Neural progenitor cell (in vitro differentiated cells): ENCODE measurements at regions not wholly inside any gene's neighbourhood (a gene's known extent, or its start where the extent isn't known, plus 50 kb on each side); places are given as distances from the start of the nearest gene placed in this dataset.

Source experiments
- DNase-seq: peaks from one replicate; pipeline ENCODE4 v3.0.0-alpha.2; 2016; ENCODE audit warnings: low spot score
- H2AFZ ChIP-seq: fragments of 200-600 bp; sonication (generic); replicated peaks from 2 replicates; pipeline ENCODE4 v1.6.1; 2016; ENCODE audit warnings: antibody characterized with exemption
- H3F3A ChIP-seq: fragments of 200-600 bp; sonication (generic); 2 replicates; pipeline ENCODE4 v1.6.1; 2016; ENCODE audit warnings: antibody characterized with exemption, low read depth
- H3K27ac ChIP-seq: fragments of 200-600 bp; sonication (generic); 2 replicates; pipeline ENCODE4 v1.5.1; 2016; ENCODE audit warnings: mild to moderate bottlenecking
- H3K27me3 ChIP-seq: fragments of 200-600 bp; sonication (generic); 2 replicates; pipeline ENCODE4 v1.6.1; 2016; ENCODE audit warnings: mild to moderate bottlenecking, moderate library complexity
- H3K36me3 ChIP-seq: fragments of 200-600 bp; sonication (generic); 2 replicates; pipeline ENCODE4 v1.5.1; 2016
- H3K4me1 ChIP-seq: fragments of 200-600 bp; sonication (generic); 2 replicates; pipeline ENCODE4 v1.6.1; 2016; ENCODE audit warnings: mixed run types
- H3K4me2 ChIP-seq: fragments of 200-600 bp; sonication (generic); 2 replicates; pipeline ENCODE4 v1.6.1; 2016
- H3K4me3 ChIP-seq: fragments of 200-600 bp; sonication (generic); 2 replicates; pipeline ENCODE4 v1.5.1; 2016
- H3K79me2 ChIP-seq: fragments of 200-600 bp; sonication (generic); 2 replicates; pipeline ENCODE4 v1.6.1; 2016; ENCODE audit warnings: low read depth
- H3K9ac ChIP-seq: fragments of 200-600 bp; sonication (generic); 2 replicates; pipeline ENCODE4 v1.6.1; 2016
- H3K9me3 ChIP-seq: fragments of 200-600 bp; sonication (generic); 2 replicates; pipeline ENCODE4 v1.5.1; 2016; ENCODE audit warnings: low read depth
- H4K20me1 ChIP-seq: fragments of 200-600 bp; sonication (generic); 2 replicates; pipeline ENCODE4 v1.6.1; 2016; ENCODE audit warnings: low read depth
- H3K27ac Mint-ChIP-seq: 3 replicates; pipeline ENCODE4 v1.8.0; 2021; ENCODE audit warnings: mixed read lengths
- H3K27me3 Mint-ChIP-seq: 2 replicates; pipeline ENCODE4 v1.8.0; 2022; ENCODE audit warnings: low read depth, mild to moderate bottlenecking, inconsistent platforms, moderate library complexity, mixed read lengths; ENCODE audit not compliant: insufficient read depth
- H3K36me3 Mint-ChIP-seq: 3 replicates; pipeline ENCODE4 v1.8.0; 2021; ENCODE audit warnings: mixed read lengths
- H3K4me1 Mint-ChIP-seq: 3 replicates; pipeline ENCODE4 v1.8.0; 2021; ENCODE audit warnings: mixed read lengths
- H3K4me3 Mint-ChIP-seq: 3 replicates; pipeline ENCODE4 v1.8.0; 2021; ENCODE audit warnings: mild to moderate bottlenecking, moderate library complexity, mixed read lengths
- H3K9me3 Mint-ChIP-seq: 3 replicates; pipeline ENCODE4 v1.8.0; 2020; ENCODE audit warnings: mixed read lengths
- EZH2 ChIP-seq: fragments of 200-600 bp; sonication (generic); IDR thresholded peaks from 2 replicates; pipeline ENCODE4 v1.6.1; 2017; ENCODE audit warnings: antibody characterized with exemption, mild to moderate bottlenecking, moderate library complexity
- EZH2phosphoT487 ChIP-seq: fragments of 200-600 bp; sonication (generic); IDR thresholded peaks from 2 replicates; pipeline ENCODE4 v1.6.1; 2017; ENCODE audit warnings: antibody characterized with exemption
- TF ChIP-seq, protein P1 (sequence below): fragments of 200-600 bp; sonication (generic); IDR thresholded peaks from 2 replicates; pipeline ENCODE4 v1.5.1; 2017; ENCODE audit warnings: antibody characterized with exemption, mild to moderate bottlenecking

DNA sequence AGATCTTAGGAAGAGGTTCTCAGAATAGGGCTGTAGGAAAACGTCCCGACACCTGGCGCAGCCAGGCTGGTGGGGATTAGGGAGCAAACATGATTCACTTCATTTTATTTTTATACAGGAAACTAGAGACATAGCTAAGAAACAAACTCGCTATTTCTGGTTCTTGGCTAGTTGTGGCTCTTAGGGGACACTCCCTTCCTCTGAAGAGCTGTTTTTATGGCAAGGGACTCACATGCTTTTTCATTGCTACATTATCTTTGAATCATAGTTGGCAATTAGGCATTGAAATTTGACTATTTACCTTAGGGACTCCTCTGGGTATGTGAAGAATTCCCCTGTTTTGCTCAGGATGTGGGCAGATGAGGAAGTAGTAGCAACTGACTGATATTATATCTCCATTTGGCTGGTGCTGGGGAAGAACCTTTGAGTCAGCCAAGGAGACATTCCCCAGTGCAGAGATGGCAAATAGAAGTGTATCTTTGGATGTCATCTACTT lies 174.5 kb downstream of the SMIM20 start:
- peaks cover 7% of the 10 kb centered on the region for H3K9me3 ChIP-seq
- DNase-seq: no peak
- H3K4me1 ChIP-seq: no peaks in the 10 kb centered on the region
- no peaks in the 10 kb centered on the region for H4K20me1 ChIP-seq
- H3K4me3 Mint-ChIP-seq: no peak overlapping the region
- H3F3A ChIP-seq: no peaks in the 10 kb centered on the region
- H3K36me3 ChIP-seq: no peaks in the 10 kb centered on the region
- H3K4me3 ChIP-seq: no peak overlapping the region
- H3K4me1 Mint-ChIP-seq: no peaks in the 10 kb centered on the region
- H3K27ac Mint-ChIP-seq: no peak overlapping the region
- peaks cover 2% of the 10 kb centered on the region for H3K27me3 Mint-ChIP-seq
- no peak overlapping the region for H3K9ac ChIP-seq
- no peaks in the 10 kb centered on the region for H3K36me3 Mint-ChIP-seq
- no peak for TF ChIP-seq EZH2phosphoT487
- no peak for TF ChIP-seq EZH2
- TF ChIP-seq, protein P1, sequence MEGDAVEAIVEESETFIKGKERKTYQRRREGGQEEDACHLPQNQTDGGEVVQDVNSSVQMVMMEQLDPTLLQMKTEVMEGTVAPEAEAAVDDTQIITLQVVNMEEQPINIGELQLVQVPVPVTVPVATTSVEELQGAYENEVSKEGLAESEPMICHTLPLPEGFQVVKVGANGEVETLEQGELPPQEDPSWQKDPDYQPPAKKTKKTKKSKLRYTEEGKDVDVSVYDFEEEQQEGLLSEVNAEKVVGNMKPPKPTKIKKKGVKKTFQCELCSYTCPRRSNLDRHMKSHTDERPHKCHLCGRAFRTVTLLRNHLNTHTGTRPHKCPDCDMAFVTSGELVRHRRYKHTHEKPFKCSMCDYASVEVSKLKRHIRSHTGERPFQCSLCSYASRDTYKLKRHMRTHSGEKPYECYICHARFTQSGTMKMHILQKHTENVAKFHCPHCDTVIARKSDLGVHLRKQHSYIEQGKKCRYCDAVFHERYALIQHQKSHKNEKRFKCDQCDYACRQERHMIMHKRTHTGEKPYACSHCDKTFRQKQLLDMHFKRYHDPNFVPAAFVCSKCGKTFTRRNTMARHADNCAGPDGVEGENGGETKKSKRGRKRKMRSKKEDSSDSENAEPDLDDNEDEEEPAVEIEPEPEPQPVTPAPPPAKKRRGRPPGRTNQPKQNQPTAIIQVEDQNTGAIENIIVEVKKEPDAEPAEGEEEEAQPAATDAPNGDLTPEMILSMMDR: no peak
- peaks cover 16% of the 10 kb centered on the region for H3K9me3 Mint-ChIP-seq
- H3K27me3 ChIP-seq: no peaks in the 10 kb centered on the region
- no peak overlapping the region for H2AFZ ChIP-seq
- H3K4me2 ChIP-seq: no peak overlapping the region
- H3K27ac ChIP-seq: no peak overlapping the region
- H3K79me2 ChIP-seq: no peaks in the 10 kb centered on the region

DNA sequence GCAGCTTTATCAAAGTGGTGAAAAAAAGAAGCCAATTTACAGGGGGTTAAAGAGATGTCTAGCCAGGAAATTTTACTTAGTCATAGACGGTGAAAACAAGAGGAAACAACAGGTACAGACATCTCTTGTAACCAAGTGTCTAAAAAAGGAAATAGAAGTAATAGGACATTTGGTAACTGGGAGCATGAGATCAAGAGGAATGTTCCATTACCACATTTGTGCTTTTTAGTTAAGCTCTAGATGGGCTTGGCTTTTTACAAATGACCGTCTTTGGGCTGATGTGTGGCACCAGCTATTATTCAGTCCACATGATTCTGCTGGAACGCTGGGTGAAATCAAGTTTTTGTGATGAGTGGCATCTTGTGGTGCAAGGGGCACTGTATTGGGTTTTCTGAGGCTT lies 179.5 kb downstream of the SMIM20 start:
- Histone ChIP-seq H3K9ac (no peak overlapping the region), H3F3A (no peaks in the 10 kb centered on the region), H3K4me1 (no peaks in the 10 kb centered on the region), H2AFZ (no peak overlapping the region), H3K4me2 (no peak overlapping the region), H3K79me2 (no peaks in the 10 kb centered on the region), H4K20me1 (no peaks in the 10 kb centered on the region), H3K27me3 (no peaks in the 10 kb centered on the region), H3K36me3 (no peaks in the 10 kb centered on the region), H3K9me3 (peaks cover 7% of the 10 kb centered on the region), H3K27ac (no peak overlapping the region), H3K4me3 (no peak overlapping the region)
- Mint-ChIP-seq H3K9me3 (peaks cover 16% of the 10 kb centered on the region), H3K36me3 (no peaks in the 10 kb centered on the region), H3K4me3 (no peak overlapping the region), H3K27me3 (peaks cover 2% of the 10 kb centered on the region), H3K27ac (no peak overlapping the region), H3K4me1 (no peaks in the 10 kb centered on the region)
- no peak for DNase-seq
- TF ChIP-seq, protein P1: no peak
- TF ChIP-seq EZH2phosphoT487 (no peak), EZH2 (no peak)

- no peak overlapping the region for H3K4me3 Mint-ChIP-seq
- no peak overlapping the region for H3K9ac ChIP-seq
Measured at GRCh38 chr4:26094076-26094475, 180.1 kb downstream of the SMIM20 start.

More at GRCh38 chr4:26094076-26094475, 180.1 kb downstream of the SMIM20 start:
- H3K36me3 ChIP-seq: no peaks in the 10 kb centered on the region
- H3K27me3 ChIP-seq: no peaks in the 10 kb centered on the region
- H3K27ac ChIP-seq: no peak overlapping the region
- no peak overlapping the region for H2AFZ ChIP-seq
- H4K20me1 ChIP-seq: no peaks in the 10 kb centered on the region
- peaks cover 2% of the 10 kb centered on the region for H3K27me3 Mint-ChIP-seq
- H3F3A ChIP-seq: no peaks in the 10 kb centered on the region
- H3K4me1 Mint-ChIP-seq: no peaks in the 10 kb centered on the region
- H3K9me3 ChIP-seq: peaks cover 7% of the 10 kb centered on the region
- H3K27ac Mint-ChIP-seq: no peak overlapping the region
- H3K4me2 ChIP-seq: no peak overlapping the region
- no peaks in the 10 kb centered on the region for H3K36me3 Mint-ChIP-seq
- no peak for DNase-seq
- H3K4me1 ChIP-seq: no peaks in the 10 kb centered on the region
- H3K9me3 Mint-ChIP-seq: peaks cover 17% of the 10 kb centered on the region
- no peaks in the 10 kb centered on the region for H3K79me2 ChIP-seq
- no peak overlapping the region for H3K4me3 ChIP-seq
- TF ChIP-seq EZH2: no peak
- TF ChIP-seq, protein P1: no peak
- TF ChIP-seq EZH2phosphoT487: no peak
